ENCODE measurements at regions not wholly inside any gene's neighbourhood (a gene's known extent, or its start where the extent isn't known, plus 50 kb on each side); places are given as distances from the start of the nearest gene placed in this dataset.

DNA sequence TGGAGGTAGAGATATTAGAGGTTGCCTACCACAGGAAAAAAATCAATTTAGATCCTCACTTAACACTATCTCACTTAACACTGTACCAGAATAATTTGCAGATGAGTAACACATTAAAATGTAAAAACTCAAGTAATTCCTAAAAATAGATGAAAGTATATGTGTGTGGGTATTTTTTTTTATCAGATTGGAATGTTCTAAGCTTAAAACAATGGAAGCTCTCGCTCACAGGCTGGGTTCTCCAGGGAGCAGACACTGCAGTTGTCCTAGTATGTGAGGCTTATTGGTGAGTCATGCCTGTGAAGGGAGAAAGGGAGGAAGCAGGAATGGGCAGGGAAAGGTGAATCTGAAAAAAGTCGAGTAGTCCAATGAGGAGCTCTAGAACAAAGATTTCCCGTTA is 181.3 kb upstream of the ZNF608 start:
- Histone ChIP-seq H3K9me3 (peaks cover 5% of the 10 kb centered on the region; the same call in 1 of the 2 replicates), H3K27me3 (replicated peaks; ENCODE audit: control insufficient read depth, insufficient read depth, low read length) (no peaks in the 10 kb centered on the region), H3K4me3 (ENCODE audit: low read depth, low read length) (no peak overlapping the region), H3K36me3 (ENCODE audit: control insufficient read depth, insufficient read depth, low read length) (no peaks in the 10 kb centered on the region), H3K4me1 (peaks cover 33% of the 10 kb centered on the region)
- BruUV-seq (replicated peaks): no TSS peak
- ChIA-PET POLR2A (no interaction called here), CTCF (no interaction called here)
- H3K4me1 Mint-ChIP-seq (ENCODE audit: low read depth, unreplicated experiment): peaks cover 23% of the 10 kb centered on the region
- intact Hi-C loops (cut with micrococcal nuclease; ENCODE audit: unreplicated experiment): no loop called here
- no peaks in the 10 kb centered on the region for H3K27me3 Mint-ChIP-seq (ENCODE audit: insufficient read depth, unreplicated experiment)
- H3K36me3 Mint-ChIP-seq (ENCODE audit: insufficient read depth, unreplicated experiment): no peaks in the 10 kb centered on the region
- H3K27ac Mint-ChIP-seq (ENCODE audit: unreplicated experiment): peak overlapping the region; percentile 32
- TF ChIP-seq, protein P1, sequence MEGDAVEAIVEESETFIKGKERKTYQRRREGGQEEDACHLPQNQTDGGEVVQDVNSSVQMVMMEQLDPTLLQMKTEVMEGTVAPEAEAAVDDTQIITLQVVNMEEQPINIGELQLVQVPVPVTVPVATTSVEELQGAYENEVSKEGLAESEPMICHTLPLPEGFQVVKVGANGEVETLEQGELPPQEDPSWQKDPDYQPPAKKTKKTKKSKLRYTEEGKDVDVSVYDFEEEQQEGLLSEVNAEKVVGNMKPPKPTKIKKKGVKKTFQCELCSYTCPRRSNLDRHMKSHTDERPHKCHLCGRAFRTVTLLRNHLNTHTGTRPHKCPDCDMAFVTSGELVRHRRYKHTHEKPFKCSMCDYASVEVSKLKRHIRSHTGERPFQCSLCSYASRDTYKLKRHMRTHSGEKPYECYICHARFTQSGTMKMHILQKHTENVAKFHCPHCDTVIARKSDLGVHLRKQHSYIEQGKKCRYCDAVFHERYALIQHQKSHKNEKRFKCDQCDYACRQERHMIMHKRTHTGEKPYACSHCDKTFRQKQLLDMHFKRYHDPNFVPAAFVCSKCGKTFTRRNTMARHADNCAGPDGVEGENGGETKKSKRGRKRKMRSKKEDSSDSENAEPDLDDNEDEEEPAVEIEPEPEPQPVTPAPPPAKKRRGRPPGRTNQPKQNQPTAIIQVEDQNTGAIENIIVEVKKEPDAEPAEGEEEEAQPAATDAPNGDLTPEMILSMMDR (IDR thresholded peaks at IDR 0.05; ENCODE audit: insufficient read depth in 1 of 2, low read depth in 1 of 2, low read length in 1 of 2, severe bottlenecking in 1 of 2, unreplicated experiment in 1 of 2): no peak
- DNase-seq: no peak
- peaks cover 17% of the 10 kb centered on the region for H3K9me3 Mint-ChIP-seq (ENCODE audit: unreplicated experiment)
- no peak overlapping the region for H3K4me3 Mint-ChIP-seq (ENCODE audit: unreplicated experiment)

DNA sequence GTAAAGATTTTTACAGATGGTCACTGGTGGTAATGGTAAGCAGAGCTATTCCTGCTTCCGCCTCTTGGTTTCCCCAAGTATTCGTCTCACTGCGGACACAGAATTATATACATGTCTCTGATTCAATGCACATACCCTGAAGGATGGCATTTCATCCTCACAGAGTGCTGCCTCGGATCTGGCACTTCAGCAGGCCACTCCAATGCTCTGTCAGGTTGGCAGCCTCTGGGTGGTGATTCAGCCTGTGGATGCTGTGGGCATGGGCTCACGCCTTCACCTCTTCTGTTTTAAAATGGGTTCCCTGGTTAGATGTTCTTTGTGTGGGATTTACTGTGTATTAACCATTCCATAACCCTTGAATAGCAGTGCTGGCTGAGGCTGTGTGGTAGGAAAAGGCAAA is 182.6 kb upstream of the ZNF608 start:
- intact Hi-C loops (cut with micrococcal nuclease; ENCODE audit: unreplicated experiment): no loop called here
- Mint-ChIP-seq H3K36me3 (ENCODE audit: insufficient read depth, unreplicated experiment) (no peaks in the 10 kb centered on the region), H3K4me3 (ENCODE audit: unreplicated experiment) (no peak overlapping the region), H3K4me1 (ENCODE audit: low read depth, unreplicated experiment) (peaks cover 23% of the 10 kb centered on the region), H3K27ac (ENCODE audit: unreplicated experiment) (no peak overlapping the region), H3K9me3 (ENCODE audit: unreplicated experiment) (peaks cover 17% of the 10 kb centered on the region), H3K27me3 (ENCODE audit: insufficient read depth, unreplicated experiment) (no peaks in the 10 kb centered on the region)
- no peaks in the 10 kb centered on the region for H3K27me3 ChIP-seq (replicated peaks; ENCODE audit: control insufficient read depth, insufficient read depth, low read length)
- CTCF ChIA-PET: no interaction called here
- POLR2A ChIA-PET: no interaction called here
- BruUV-seq (replicated peaks): no TSS peak
- DNase-seq: no peak
- TF ChIP-seq, protein P1 (IDR thresholded peaks at IDR 0.05; ENCODE audit: insufficient read depth in 1 of 2, low read depth in 1 of 2, low read length in 1 of 2, severe bottlenecking in 1 of 2, unreplicated experiment in 1 of 2): no peak
- no peaks in the 10 kb centered on the region for H3K36me3 ChIP-seq (ENCODE audit: control insufficient read depth, insufficient read depth, low read length)
- peaks cover 5% of the 10 kb centered on the region; the same call in 1 of the 2 replicates for H3K9me3 ChIP-seq
- H3K4me1 ChIP-seq: peaks cover 21% of the 10 kb centered on the region
- no peak overlapping the region for H3K4me3 ChIP-seq (ENCODE audit: low read depth, low read length)

DNA sequence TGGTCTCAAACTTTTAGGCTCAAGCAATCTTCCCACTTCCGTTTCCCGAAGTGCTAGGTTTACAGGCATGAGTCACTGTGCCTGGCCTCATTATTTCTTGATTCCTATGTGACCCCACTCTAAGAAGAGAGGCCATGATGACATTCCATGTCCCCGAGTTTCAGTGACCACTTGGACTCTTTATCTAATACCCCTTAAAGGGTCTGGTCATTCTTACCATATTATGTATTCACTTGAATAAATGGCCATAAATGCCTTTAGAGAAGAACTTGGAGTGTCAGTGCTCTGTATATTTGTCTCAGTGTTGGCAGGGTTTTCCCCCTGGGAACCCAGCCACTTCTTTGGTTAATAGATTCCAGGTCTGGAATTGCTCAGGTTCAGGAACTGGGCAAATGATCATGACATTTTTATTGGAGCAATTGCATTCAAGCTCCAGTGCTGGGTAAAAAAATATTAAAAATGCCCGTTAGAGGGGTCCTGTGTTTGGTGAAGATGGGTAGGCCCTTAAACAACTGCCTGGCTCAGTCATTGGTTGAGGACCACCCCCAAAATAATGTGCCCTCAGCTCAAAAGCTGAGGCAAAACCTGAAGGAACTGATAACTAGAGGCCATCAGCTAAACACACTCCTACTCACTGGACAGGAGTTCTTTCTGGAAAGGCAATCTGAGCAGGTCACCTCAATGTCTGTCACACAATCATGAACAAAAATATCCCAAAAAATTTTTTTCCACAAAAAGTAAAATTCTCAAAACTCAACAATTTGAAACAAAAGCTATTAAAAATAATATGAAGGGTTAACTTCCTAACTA is 186.6 kb upstream of the ZNF608 start:
- Histone ChIP-seq H3K27me3 (replicated peaks; ENCODE audit: control insufficient read depth, insufficient read depth, low read length) (no peaks in the 10 kb centered on the region), H3K36me3 (ENCODE audit: control insufficient read depth, insufficient read depth, low read length) (no peaks in the 10 kb centered on the region), H3K9me3 (no peaks in the 10 kb centered on the region), H3K4me1 (peaks cover 13% of the 10 kb centered on the region; the same call in 1 of the 2 replicates), H3K4me3 (ENCODE audit: low read depth, low read length) (no peak overlapping the region)
- TF ChIP-seq, protein P1 (IDR thresholded peaks at IDR 0.05; ENCODE audit: insufficient read depth in 1 of 2, low read depth in 1 of 2, low read length in 1 of 2, severe bottlenecking in 1 of 2, unreplicated experiment in 1 of 2): no peak
- Mint-ChIP-seq H3K4me3 (ENCODE audit: unreplicated experiment) (no peak overlapping the region), H3K27me3 (ENCODE audit: insufficient read depth, unreplicated experiment) (no peaks in the 10 kb centered on the region), H3K9me3 (ENCODE audit: unreplicated experiment) (peaks cover 9% of the 10 kb centered on the region), H3K27ac (ENCODE audit: unreplicated experiment) (no peak overlapping the region), H3K4me1 (ENCODE audit: low read depth, unreplicated experiment) (no peaks in the 10 kb centered on the region), H3K36me3 (ENCODE audit: insufficient read depth, unreplicated experiment) (no peaks in the 10 kb centered on the region)
- no TSS peak for BruUV-seq (replicated peaks)
- ChIA-PET POLR2A (no interaction called here), CTCF (no interaction called here)
- DNase-seq: no peak
- intact Hi-C loops (cut with micrococcal nuclease; ENCODE audit: unreplicated experiment): no loop called here
